ENCODE measurements at regions not wholly inside any gene's neighbourhood (a gene's known extent, or its start where the extent isn't known, plus 50 kb on each side); places are given as distances from the start of the nearest gene placed in this dataset.

DNA sequence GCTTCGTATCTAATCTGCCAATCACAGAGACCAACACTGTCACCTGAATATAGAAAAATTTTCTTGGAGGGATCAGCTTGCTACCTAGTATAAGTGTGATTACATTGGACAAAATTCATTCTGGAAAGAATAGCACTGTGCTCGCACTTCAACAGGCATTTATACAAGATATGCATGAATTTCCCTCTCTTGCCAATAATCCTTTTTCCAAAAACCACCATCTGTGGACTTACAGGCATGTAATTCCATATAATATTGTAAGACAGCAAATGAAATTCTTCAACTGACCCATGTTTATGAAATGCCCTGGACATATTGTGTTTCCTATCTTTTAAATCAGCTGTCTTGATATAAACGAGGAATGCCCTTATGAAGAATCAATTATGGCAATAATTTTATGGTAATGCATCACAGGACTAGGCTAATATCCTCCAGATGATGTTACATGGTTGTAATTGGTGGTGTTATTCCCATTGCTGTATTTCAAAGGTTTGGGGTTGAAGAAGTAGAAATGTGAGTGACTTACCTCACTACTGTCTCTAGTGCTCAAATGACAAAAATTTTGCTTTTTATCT is 861.4 kb upstream of the NECTIN3 start:
- TF ChIP-seq, protein P1, sequence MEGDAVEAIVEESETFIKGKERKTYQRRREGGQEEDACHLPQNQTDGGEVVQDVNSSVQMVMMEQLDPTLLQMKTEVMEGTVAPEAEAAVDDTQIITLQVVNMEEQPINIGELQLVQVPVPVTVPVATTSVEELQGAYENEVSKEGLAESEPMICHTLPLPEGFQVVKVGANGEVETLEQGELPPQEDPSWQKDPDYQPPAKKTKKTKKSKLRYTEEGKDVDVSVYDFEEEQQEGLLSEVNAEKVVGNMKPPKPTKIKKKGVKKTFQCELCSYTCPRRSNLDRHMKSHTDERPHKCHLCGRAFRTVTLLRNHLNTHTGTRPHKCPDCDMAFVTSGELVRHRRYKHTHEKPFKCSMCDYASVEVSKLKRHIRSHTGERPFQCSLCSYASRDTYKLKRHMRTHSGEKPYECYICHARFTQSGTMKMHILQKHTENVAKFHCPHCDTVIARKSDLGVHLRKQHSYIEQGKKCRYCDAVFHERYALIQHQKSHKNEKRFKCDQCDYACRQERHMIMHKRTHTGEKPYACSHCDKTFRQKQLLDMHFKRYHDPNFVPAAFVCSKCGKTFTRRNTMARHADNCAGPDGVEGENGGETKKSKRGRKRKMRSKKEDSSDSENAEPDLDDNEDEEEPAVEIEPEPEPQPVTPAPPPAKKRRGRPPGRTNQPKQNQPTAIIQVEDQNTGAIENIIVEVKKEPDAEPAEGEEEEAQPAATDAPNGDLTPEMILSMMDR (conservative IDR thresholded peaks at IDR 0.05): no peak
- TF ChIP-seq ZFX (IDR thresholded peaks at IDR 0.05): no peak
